H9 (cell line): ENCODE measurements at regions not wholly inside any gene's neighbourhood (a gene's known extent, or its start where the extent isn't known, plus 50 kb on each side); places are given as distances from the start of the nearest gene placed in this dataset.

Experiments used
- DNase-seq: peaks from one replicate; pipeline ENCODE4 v3.0.0-alpha.2; 2017
- H2AFZ ChIP-seq: one replicate; pipeline ENCODE4 v1.6.1; 2013; ENCODE audit warnings: mild to moderate bottlenecking, low read length, control low read depth, moderate library complexity
- H2AK5ac ChIP-seq: 2 replicates; pipeline ENCODE4 v1.6.1; 2013; ENCODE audit warnings: low read length, control low read depth, mixed read lengths; ENCODE audit not compliant: insufficient read length
- H2BK120ac ChIP-seq: one replicate; pipeline ENCODE4 v1.6.1; 2013; ENCODE audit warnings: low read depth, mild to moderate bottlenecking, low read length, control low read depth, inconsistent platforms; ENCODE audit not compliant: poor library complexity, severe bottlenecking
- H2BK12ac ChIP-seq: 2 replicates; pipeline ENCODE4 v1.6.1; 2013; ENCODE audit warnings: low read length, control low read depth, mixed read lengths, low read depth; ENCODE audit not compliant: insufficient read length
- H2BK15ac ChIP-seq: 2 replicates; pipeline ENCODE4 v1.6.1; 2013; ENCODE audit warnings: low read depth, low read length, control low read depth
- H2BK20ac ChIP-seq: one replicate; pipeline ENCODE4 v1.6.1; 2013; ENCODE audit warnings: low read depth, mild to moderate bottlenecking, low read length, control low read depth, inconsistent platforms; ENCODE audit not compliant: poor library complexity, severe bottlenecking
- H2BK5ac ChIP-seq: 2 replicates; pipeline ENCODE4 v1.6.1; 2013; ENCODE audit warnings: low read length, control low read depth, mixed read lengths; ENCODE audit not compliant: insufficient read length
- H3K14ac ChIP-seq: 2 replicates; pipeline ENCODE4 v1.6.1; 2013; ENCODE audit warnings: low read length, control low read depth; ENCODE audit not compliant: insufficient read depth
- H3K18ac ChIP-seq: 2 replicates; pipeline ENCODE4 v1.6.1; 2013; ENCODE audit warnings: low read depth, mild to moderate bottlenecking, mixed read lengths, low read length, control low read depth; ENCODE audit not compliant: insufficient read length
- H3K23ac ChIP-seq: 2 replicates; pipeline ENCODE4 v1.6.1; 2013; ENCODE audit warnings: low read length, control low read depth, mixed read lengths, low read depth; ENCODE audit not compliant: insufficient read length
- H3K23me2 ChIP-seq: 2 replicates; pipeline ENCODE4 v1.6.1; 2013; ENCODE audit warnings: low read depth, mild to moderate bottlenecking, mixed read lengths, low read length, control low read depth; ENCODE audit not compliant: insufficient read length, poor library complexity, severe bottlenecking
- H3K27ac ChIP-seq: 2 replicates; pipeline ENCODE4 v1.5.1; 2013; ENCODE audit warnings: low read length, control low read depth, mixed read lengths, low read depth; ENCODE audit not compliant: insufficient read length
- H3K27me3 ChIP-seq: 2 replicates; pipeline ENCODE4 v1.6.1; 2013; ENCODE audit warnings: low read length, control low read depth, inconsistent platforms; ENCODE audit not compliant: insufficient read depth
- H3K4ac ChIP-seq: 2 replicates; pipeline ENCODE4 v1.6.1; 2013; ENCODE audit warnings: low read depth, mild to moderate bottlenecking, control low read depth, inconsistent platforms, low read length, moderate library complexity
- H3K4me1 ChIP-seq: 2 replicates; pipeline ENCODE4 v1.6.1; 2013; ENCODE audit warnings: low read length, control low read depth, inconsistent platforms; ENCODE audit not compliant: insufficient read depth
- H3K4me2 ChIP-seq: 2 replicates; pipeline ENCODE4 v1.6.1; 2013; ENCODE audit warnings: low read length, control low read depth, mixed read lengths; ENCODE audit not compliant: insufficient read length, insufficient read depth
- H3K56ac ChIP-seq: 2 replicates; pipeline ENCODE4 v1.6.1; 2013; ENCODE audit warnings: low read depth, mild to moderate bottlenecking, mixed read lengths, low read length, control low read depth; ENCODE audit not compliant: insufficient read length
- H3K79me1 ChIP-seq: 2 replicates; pipeline ENCODE4 v1.6.1; 2013; ENCODE audit warnings: low read depth, mild to moderate bottlenecking, moderate library complexity, low read length, control low read depth, inconsistent platforms; ENCODE audit not compliant: insufficient read depth, poor library complexity, severe bottlenecking
- H3K79me2 ChIP-seq: 2 replicates; pipeline ENCODE4 v1.6.1; 2013; ENCODE audit warnings: low read length, control low read depth, inconsistent platforms; ENCODE audit not compliant: insufficient read depth
- H3K9ac ChIP-seq: 2 replicates; pipeline ENCODE4 v1.6.1; 2013; ENCODE audit warnings: low read length, control low read depth, mixed read lengths; ENCODE audit not compliant: insufficient read length; ENCODE audit errors: extremely low read depth
- H3K9me3 ChIP-seq: one replicate; pipeline ENCODE4 v1.6.1; 2013; ENCODE audit warnings: low read depth, low read length, inconsistent platforms; ENCODE audit not compliant: control insufficient read depth
- H3T11ph ChIP-seq: one replicate; pipeline ENCODE4 v1.6.1; 2013; ENCODE audit warnings: mild to moderate bottlenecking, low read length, control low read depth, inconsistent platforms
- H4K20me1 ChIP-seq: one replicate; pipeline ENCODE4 v1.6.1; 2013; ENCODE audit not compliant: control insufficient read depth, insufficient read length, insufficient read depth
- H4K5ac ChIP-seq: 2 replicates; pipeline ENCODE4 v1.6.1; 2013; ENCODE audit warnings: low read depth, mild to moderate bottlenecking, mixed read lengths, low read length, control low read depth; ENCODE audit not compliant: insufficient read length
- H4K8ac ChIP-seq: replicated peaks from 2 replicates; pipeline ENCODE4 v1.6.1; 2013; ENCODE audit warnings: low read length, control low read depth, mixed read lengths, low read depth; ENCODE audit not compliant: insufficient read length
- H4K91ac ChIP-seq: 2 replicates; pipeline ENCODE4 v1.6.1; 2013; ENCODE audit warnings: low read depth, mild to moderate bottlenecking, moderate library complexity, mixed read lengths, low read length, control low read depth; ENCODE audit not compliant: insufficient read length
- H3K27ac Mint-ChIP-seq, 3 experiments: 2 replicates in 2 of 3; 3 replicates in 1 of 3; pipeline ENCODE4 v1.8.0; 2020 to 2021; ENCODE audit warnings: mixed read lengths in 3 of 3, mild to moderate bottlenecking in 1 of 3, moderate library complexity in 1 of 3
- H3K27me3 Mint-ChIP-seq: 2 replicates; pipeline ENCODE4 v1.8.0; 2021; ENCODE audit warnings: low read depth, mild to moderate bottlenecking, moderate library complexity, mixed read lengths
- H3K36me3 Mint-ChIP-seq, 3 experiments: 2 replicates in 2 of 3; 3 replicates in 1 of 3; pipeline ENCODE4 v1.8.0; 2020 to 2021; ENCODE audit warnings: low read depth in 3 of 3, mixed read lengths in 3 of 3; ENCODE audit not compliant: insufficient read depth in 1 of 3
- H3K4me1 Mint-ChIP-seq, 2 experiments: 2 replicates each; pipeline ENCODE4 v1.8.0; 2020; ENCODE audit warnings: mixed read lengths in 2 of 2
- H3K4me3 Mint-ChIP-seq, 2 experiments: 2 replicates in 1 of 2; 3 replicates in 1 of 2; pipeline ENCODE4 v1.8.0; 2020 to 2021; ENCODE audit warnings: mild to moderate bottlenecking in 2 of 2, mixed read lengths in 2 of 2, moderate library complexity in 1 of 2
- H3K9me3 Mint-ChIP-seq, 2 experiments: 2 replicates in 1 of 2; 3 replicates in 1 of 2; pipeline ENCODE4 v1.8.0; 2020; ENCODE audit warnings: mild to moderate bottlenecking in 2 of 2, mixed read lengths in 2 of 2, moderate library complexity in 1 of 2
- WGBS: extraction: QIAGEN DNeasy Blood & Tissue Kit; methylation state at CpG from one replicate; pipeline ENCODE4 v1.1.7; 2013; ENCODE audit warnings: missing lambda C conversion rate, low lambda C conversion rate, mixed read lengths; ENCODE audit not compliant: insufficient read length; ENCODE audit errors: extremely low coverage; 5-methylcytosine and 5-hydroxymethylcytosine counted together
- TF ChIP-seq, protein P1 (sequence below): fragments of 200-600 bp; sonication (generic); conservative IDR thresholded peaks from 3 replicates; pipeline ENCODE4 v1.8.0; 2021; ENCODE audit warnings: antibody characterized with exemption, mild to moderate bottlenecking

DNA sequence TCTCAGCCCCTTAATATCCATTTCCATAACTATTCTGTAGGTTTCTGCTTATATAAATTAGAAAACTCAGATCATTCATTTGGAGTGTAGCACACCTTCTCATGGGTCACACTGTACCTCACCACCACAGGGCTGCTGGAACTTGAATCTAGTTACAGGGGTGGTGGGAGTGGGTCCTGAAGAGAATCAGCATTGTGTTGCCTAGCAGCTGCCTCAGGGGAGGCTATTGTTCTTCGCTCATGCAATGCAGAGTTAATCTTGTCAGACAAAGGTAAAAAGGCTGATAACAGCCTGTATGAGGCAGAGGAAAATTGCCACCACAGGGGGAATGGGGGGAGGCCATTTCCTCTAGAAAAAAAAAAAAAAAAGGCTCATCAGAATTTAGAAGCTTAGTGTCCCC, 496.0 kb upstream of the ADGRB3 start:
- H3K27me3 ChIP-seq = no peaks in the 10 kb centered on the region
- Mint-ChIP-seq H3K36me3 (peaks cover 17 to 29% (median 20%) of the 10 kb centered on the region in 3 experiments), H3K4me3 (peak overlapping the region in 1 of 2 experiments; percentile 47; a peak in 3 of 5 replicates), H3K27ac (peak overlapping the region in 2 of 3 experiments; percentile 96; a peak in 4 of 7 replicates), H3K27me3 (no peaks in the 10 kb centered on the region), H3K9me3 (peaks cover 25 to 32% of the 10 kb centered on the region in 2 experiments), H3K4me1 (peaks cover 21 to 23% of the 10 kb centered on the region in 2 experiments)
- H2BK120ac ChIP-seq = no peak overlapping the region
- H4K8ac ChIP-seq = no peak overlapping the region
- no peak overlapping the region for H3K23ac ChIP-seq
- no peak overlapping the region for H2BK12ac ChIP-seq
- H3K79me1 ChIP-seq = no peaks in the 10 kb centered on the region
- no peak overlapping the region for H4K91ac ChIP-seq
- no peak overlapping the region for H2AFZ ChIP-seq
- H3K18ac ChIP-seq = no peak overlapping the region
- no peaks in the 10 kb centered on the region for H3K23me2 ChIP-seq
- H3K56ac ChIP-seq = no peak overlapping the region
- H3K4me2 ChIP-seq = no peak overlapping the region
- TF ChIP-seq, protein P1, sequence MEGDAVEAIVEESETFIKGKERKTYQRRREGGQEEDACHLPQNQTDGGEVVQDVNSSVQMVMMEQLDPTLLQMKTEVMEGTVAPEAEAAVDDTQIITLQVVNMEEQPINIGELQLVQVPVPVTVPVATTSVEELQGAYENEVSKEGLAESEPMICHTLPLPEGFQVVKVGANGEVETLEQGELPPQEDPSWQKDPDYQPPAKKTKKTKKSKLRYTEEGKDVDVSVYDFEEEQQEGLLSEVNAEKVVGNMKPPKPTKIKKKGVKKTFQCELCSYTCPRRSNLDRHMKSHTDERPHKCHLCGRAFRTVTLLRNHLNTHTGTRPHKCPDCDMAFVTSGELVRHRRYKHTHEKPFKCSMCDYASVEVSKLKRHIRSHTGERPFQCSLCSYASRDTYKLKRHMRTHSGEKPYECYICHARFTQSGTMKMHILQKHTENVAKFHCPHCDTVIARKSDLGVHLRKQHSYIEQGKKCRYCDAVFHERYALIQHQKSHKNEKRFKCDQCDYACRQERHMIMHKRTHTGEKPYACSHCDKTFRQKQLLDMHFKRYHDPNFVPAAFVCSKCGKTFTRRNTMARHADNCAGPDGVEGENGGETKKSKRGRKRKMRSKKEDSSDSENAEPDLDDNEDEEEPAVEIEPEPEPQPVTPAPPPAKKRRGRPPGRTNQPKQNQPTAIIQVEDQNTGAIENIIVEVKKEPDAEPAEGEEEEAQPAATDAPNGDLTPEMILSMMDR = no peak
- 0 out of 2 replicates have a peak, but pooled peaks cover 2% of the 10 kb centered on the region for H3K4me1 ChIP-seq
- H2BK20ac ChIP-seq = no peak overlapping the region
- H4K5ac ChIP-seq = no peak overlapping the region
- no peaks in the 10 kb centered on the region for H3K79me2 ChIP-seq
- WGBS = no CpG with 5 or more reads among the region's 1 CpG
- no peak overlapping the region for H2BK15ac ChIP-seq
- no peak overlapping the region for H2BK5ac ChIP-seq
- no peak overlapping the region for H3K9ac ChIP-seq
- no peak overlapping the region for H3K27ac ChIP-seq
- DNase-seq = peak; percentile 57
- H2AK5ac ChIP-seq = no peak overlapping the region
- H3K14ac ChIP-seq = no peak overlapping the region
- no peak overlapping the region for H3T11ph ChIP-seq
- no peaks in the 10 kb centered on the region for H3K9me3 ChIP-seq
- no peaks in the 10 kb centered on the region for H4K20me1 ChIP-seq
- H3K4ac ChIP-seq = no peak overlapping the region
